GM23338 (cell line): ENCODE measurements at regions not wholly inside any gene's neighbourhood (a gene's known extent, or its start where the extent isn't known, plus 50 kb on each side); places are given as distances from the start of the nearest gene placed in this dataset.

ENCODE experiments used
- ATAC-seq: fragments of 200-7000 bp; cut with Tn5 transposase; 3 replicates; pipeline ENCODE4 v1.9.1; 2020
- DNase-seq: peaks from one replicate; pipeline ENCODE4 v3.0.0-alpha.2; 2015; ENCODE audit warnings: low spot score
- H2AFZ ChIP-seq: fragments of 200-600 bp; sonication (generic); 2 replicates; pipeline ENCODE4 v1.8.0; 2016; ENCODE audit warnings: antibody characterized with exemption, mild to moderate bottlenecking, moderate library complexity
- H3F3A ChIP-seq: fragments of 200-600 bp; sonication (generic); replicated peaks from 2 replicates; pipeline ENCODE4 v1.8.0; 2017; ENCODE audit warnings: antibody characterized with exemption, mixed run types, low read depth
- H3K27ac ChIP-seq: fragments of 200-600 bp; sonication (generic); 2 replicates; pipeline ENCODE4 v1.6.1; 2016; ENCODE audit warnings: low read depth
- H3K27me3 ChIP-seq: fragments of 200-600 bp; sonication (generic); 2 replicates; pipeline ENCODE4 v1.8.0; 2016; ENCODE audit warnings: mild to moderate bottlenecking, mixed run types, moderate library complexity; ENCODE audit not compliant: insufficient read depth
- H3K36me3 ChIP-seq: fragments of 200-600 bp; sonication (generic); 2 replicates; pipeline ENCODE4 v1.8.0; 2016; ENCODE audit warnings: mild to moderate bottlenecking; ENCODE audit not compliant: insufficient read depth
- H3K4me1 ChIP-seq: fragments of 200-600 bp; sonication (generic); 2 replicates; pipeline ENCODE4 v1.8.0; 2016; ENCODE audit warnings: mild to moderate bottlenecking, moderate library complexity; ENCODE audit not compliant: insufficient read depth
- H3K4me2 ChIP-seq: fragments of 200-600 bp; sonication (generic); 2 replicates; pipeline ENCODE4 v1.7.1; 2017; ENCODE audit warnings: mixed run types
- H3K4me3 ChIP-seq: fragments of 200-600 bp; sonication (generic); 2 replicates; pipeline ENCODE4 v1.6.1; 2016; ENCODE audit warnings: mixed run types
- H3K79me2 ChIP-seq: fragments of 200-600 bp; sonication (generic); replicated peaks from 2 replicates; pipeline ENCODE4 v1.8.0; 2017; ENCODE audit warnings: mild to moderate bottlenecking; ENCODE audit not compliant: insufficient read depth
- H3K9me2 ChIP-seq: fragments of 200-600 bp; sonication (generic); 2 replicates; pipeline ENCODE4 v1.8.0; 2017; ENCODE audit not compliant: insufficient read depth
- H4K20me1 ChIP-seq: fragments of 200-600 bp; sonication (generic); replicated peaks from 2 replicates; pipeline ENCODE4 v1.8.0; 2017; ENCODE audit warnings: mild to moderate bottlenecking; ENCODE audit not compliant: insufficient read depth
- H3K27ac Mint-ChIP-seq: 2 replicates; pipeline ENCODE4 v1.8.0; 2020; ENCODE audit warnings: inconsistent platforms, mild to moderate bottlenecking, moderate library complexity, mixed read lengths
- H3K27me3 Mint-ChIP-seq: 3 replicates; pipeline ENCODE4 v1.8.0; 2022; ENCODE audit warnings: low read depth, mild to moderate bottlenecking, moderate library complexity, mixed read lengths, inconsistent platforms; ENCODE audit not compliant: insufficient read depth, poor library complexity
- H3K36me3 Mint-ChIP-seq: 3 replicates; pipeline ENCODE4 v1.8.0; 2021; ENCODE audit warnings: low read depth, mild to moderate bottlenecking, inconsistent platforms, moderate library complexity, mixed read lengths
- H3K4me1 Mint-ChIP-seq: 3 replicates; pipeline ENCODE4 v1.8.0; 2020; ENCODE audit warnings: mild to moderate bottlenecking, inconsistent platforms, mixed read lengths
- H3K4me3 Mint-ChIP-seq: 3 replicates; pipeline ENCODE4 v1.8.0; 2021; ENCODE audit warnings: moderate library complexity, mild to moderate bottlenecking, inconsistent platforms, mixed read lengths
- H3K9me3 Mint-ChIP-seq: 3 replicates; pipeline ENCODE4 v1.8.0; 2020; ENCODE audit warnings: moderate library complexity, mild to moderate bottlenecking, inconsistent platforms, mixed read lengths
- CREB1 ChIP-seq: fragments of 250-450 bp; sonication (Bioruptor Pico); IDR thresholded peaks from 2 replicates; pipeline ENCODE4 v1.5.0; 2020; ENCODE audit warnings: low read depth, mild to moderate bottlenecking, moderate library complexity
- ETS1 ChIP-seq: IDR thresholded peaks from 2 replicates; pipeline ENCODE4 v1.6.1; 2016; ENCODE audit warnings: antibody characterized with exemption
- EZH2 ChIP-seq: fragments of 200-600 bp; sonication (generic); IDR thresholded peaks from one replicate; pipeline ENCODE4 v1.8.0; 2017; ENCODE audit warnings: antibody characterized with exemption, mild to moderate bottlenecking, low read depth; ENCODE audit not compliant: unreplicated experiment
- EZH2phosphoT487 ChIP-seq: fragments of 200-600 bp; sonication (generic); IDR thresholded peaks from one replicate; pipeline ENCODE4 v1.8.1; 2018; ENCODE audit warnings: antibody characterized with exemption; ENCODE audit not compliant: unreplicated experiment
- JUNB ChIP-seq: IDR thresholded peaks from one replicate; pipeline ENCODE4 v1.6.1; 2016; ENCODE audit warnings: antibody characterized with exemption; ENCODE audit not compliant: unreplicated experiment
- NANOG ChIP-seq: IDR thresholded peaks from 2 replicates; pipeline ENCODE4 v1.6.1; 2016; ENCODE audit warnings: antibody characterized with exemption, borderline replicate concordance
- POLR2AphosphoS5 ChIP-seq: IDR thresholded peaks from 2 replicates; pipeline ENCODE4 v1.6.1; 2016; ENCODE audit warnings: antibody characterized with exemption, low read depth
- STAT1 ChIP-seq: IDR thresholded peaks from one replicate; pipeline ENCODE4 v1.6.1; 2016; ENCODE audit warnings: antibody characterized with exemption; ENCODE audit not compliant: unreplicated experiment
- ZNF114 ChIP-seq: fragments of 250-450 bp; sonication (Bioruptor Pico); IDR thresholded peaks from 2 replicates; pipeline ENCODE4 v1.5.0; 2020; ENCODE audit warnings: mild to moderate bottlenecking, moderate library complexity
- ZNF331 ChIP-seq: fragments of 250-450 bp; sonication (Bioruptor Pico); IDR thresholded peaks from 2 replicates; pipeline ENCODE4 v1.5.0; 2020; ENCODE audit warnings: low read depth, mild to moderate bottlenecking, moderate library complexity
- TF ChIP-seq, protein P1 (sequence below): fragments of 250-450 bp; sonication (Bioruptor Pico); IDR thresholded peaks from 2 replicates; pipeline ENCODE4 v1.5.0; 2020; ENCODE audit warnings: mild to moderate bottlenecking, moderate library complexity
- TF ChIP-seq, protein P2 (sequence below), 2 experiments: fragments of 200-600 bp in 1 of 2; sonication (generic) in 1 of 2; conservative IDR thresholded peaks; 2 replicates each; pipeline versions ENCODE4 v1.5.1 to v1.6.1; 2016 to 2017; ENCODE audit warnings: antibody characterized with exemption in 2 of 2, low read depth in 2 of 2, mild to moderate bottlenecking in 2 of 2, moderate library complexity in 1 of 2
- TF ChIP-seq, protein P3 (sequence below): IDR thresholded peaks from one replicate; pipeline ENCODE4 v1.6.1; 2018; ENCODE audit warnings: antibody characterized with exemption; ENCODE audit not compliant: unreplicated experiment

DNA sequence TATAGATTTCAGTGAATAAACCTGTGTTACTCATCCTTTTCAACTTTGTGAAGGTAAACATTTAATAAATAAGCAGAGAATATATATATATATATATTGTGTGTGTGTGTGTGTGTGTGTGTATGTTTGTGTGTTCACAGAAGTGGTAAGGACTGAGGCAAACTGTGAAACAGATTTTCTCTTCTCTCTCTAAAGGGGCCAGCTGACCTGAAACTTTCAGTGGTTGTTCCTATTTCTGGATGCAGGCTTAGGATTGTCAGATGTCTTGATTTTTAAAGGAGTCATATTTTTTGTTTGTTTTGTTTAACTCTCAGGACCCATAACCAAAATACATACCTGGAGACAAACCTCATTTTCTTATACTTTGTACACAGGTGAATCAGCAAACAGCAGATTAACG is 714.9 kb upstream of the MEF2C start:
- Histone ChIP-seq H3K4me2 (no peak overlapping the region), H3K4me3 (no peak overlapping the region), H3K9me2 (no peaks in the 10 kb centered on the region), H3K27ac (no peak overlapping the region), H4K20me1 (no peaks in the 10 kb centered on the region), H3K27me3 (no peaks in the 10 kb centered on the region), H2AFZ (no peak overlapping the region; the same call in 1 of the 2 replicates), H3K4me1 (no peaks in the 10 kb centered on the region), H3K79me2 (no peaks in the 10 kb centered on the region), H3F3A (no peaks in the 10 kb centered on the region), H3K36me3 (no peaks in the 10 kb centered on the region)
- ATAC-seq (no peak), DNase-seq (no peak)
- Mint-ChIP-seq H3K4me3 (no peak overlapping the region), H3K9me3 (no peaks in the 10 kb centered on the region), H3K27ac (no peak overlapping the region), H3K4me1 (peaks cover 11% of the 10 kb centered on the region; the same call in 2 of the 3 replicates), H3K36me3 (no peaks in the 10 kb centered on the region), H3K27me3 (no peaks in the 10 kb centered on the region)
- TF ChIP-seq NANOG (no peak), EZH2phosphoT487 (no peak), STAT1 (no peak), ETS1 (no peak), CREB1 (CRISPR knock-in tag) (no peak), ZNF114 (CRISPR knock-in tag) (no peak), JUNB (no peak), POLR2AphosphoS5 (no peak), ZNF331 (CRISPR knock-in tag) (no peak), EZH2 (no peak)
- TF ChIP-seq, protein P1, sequence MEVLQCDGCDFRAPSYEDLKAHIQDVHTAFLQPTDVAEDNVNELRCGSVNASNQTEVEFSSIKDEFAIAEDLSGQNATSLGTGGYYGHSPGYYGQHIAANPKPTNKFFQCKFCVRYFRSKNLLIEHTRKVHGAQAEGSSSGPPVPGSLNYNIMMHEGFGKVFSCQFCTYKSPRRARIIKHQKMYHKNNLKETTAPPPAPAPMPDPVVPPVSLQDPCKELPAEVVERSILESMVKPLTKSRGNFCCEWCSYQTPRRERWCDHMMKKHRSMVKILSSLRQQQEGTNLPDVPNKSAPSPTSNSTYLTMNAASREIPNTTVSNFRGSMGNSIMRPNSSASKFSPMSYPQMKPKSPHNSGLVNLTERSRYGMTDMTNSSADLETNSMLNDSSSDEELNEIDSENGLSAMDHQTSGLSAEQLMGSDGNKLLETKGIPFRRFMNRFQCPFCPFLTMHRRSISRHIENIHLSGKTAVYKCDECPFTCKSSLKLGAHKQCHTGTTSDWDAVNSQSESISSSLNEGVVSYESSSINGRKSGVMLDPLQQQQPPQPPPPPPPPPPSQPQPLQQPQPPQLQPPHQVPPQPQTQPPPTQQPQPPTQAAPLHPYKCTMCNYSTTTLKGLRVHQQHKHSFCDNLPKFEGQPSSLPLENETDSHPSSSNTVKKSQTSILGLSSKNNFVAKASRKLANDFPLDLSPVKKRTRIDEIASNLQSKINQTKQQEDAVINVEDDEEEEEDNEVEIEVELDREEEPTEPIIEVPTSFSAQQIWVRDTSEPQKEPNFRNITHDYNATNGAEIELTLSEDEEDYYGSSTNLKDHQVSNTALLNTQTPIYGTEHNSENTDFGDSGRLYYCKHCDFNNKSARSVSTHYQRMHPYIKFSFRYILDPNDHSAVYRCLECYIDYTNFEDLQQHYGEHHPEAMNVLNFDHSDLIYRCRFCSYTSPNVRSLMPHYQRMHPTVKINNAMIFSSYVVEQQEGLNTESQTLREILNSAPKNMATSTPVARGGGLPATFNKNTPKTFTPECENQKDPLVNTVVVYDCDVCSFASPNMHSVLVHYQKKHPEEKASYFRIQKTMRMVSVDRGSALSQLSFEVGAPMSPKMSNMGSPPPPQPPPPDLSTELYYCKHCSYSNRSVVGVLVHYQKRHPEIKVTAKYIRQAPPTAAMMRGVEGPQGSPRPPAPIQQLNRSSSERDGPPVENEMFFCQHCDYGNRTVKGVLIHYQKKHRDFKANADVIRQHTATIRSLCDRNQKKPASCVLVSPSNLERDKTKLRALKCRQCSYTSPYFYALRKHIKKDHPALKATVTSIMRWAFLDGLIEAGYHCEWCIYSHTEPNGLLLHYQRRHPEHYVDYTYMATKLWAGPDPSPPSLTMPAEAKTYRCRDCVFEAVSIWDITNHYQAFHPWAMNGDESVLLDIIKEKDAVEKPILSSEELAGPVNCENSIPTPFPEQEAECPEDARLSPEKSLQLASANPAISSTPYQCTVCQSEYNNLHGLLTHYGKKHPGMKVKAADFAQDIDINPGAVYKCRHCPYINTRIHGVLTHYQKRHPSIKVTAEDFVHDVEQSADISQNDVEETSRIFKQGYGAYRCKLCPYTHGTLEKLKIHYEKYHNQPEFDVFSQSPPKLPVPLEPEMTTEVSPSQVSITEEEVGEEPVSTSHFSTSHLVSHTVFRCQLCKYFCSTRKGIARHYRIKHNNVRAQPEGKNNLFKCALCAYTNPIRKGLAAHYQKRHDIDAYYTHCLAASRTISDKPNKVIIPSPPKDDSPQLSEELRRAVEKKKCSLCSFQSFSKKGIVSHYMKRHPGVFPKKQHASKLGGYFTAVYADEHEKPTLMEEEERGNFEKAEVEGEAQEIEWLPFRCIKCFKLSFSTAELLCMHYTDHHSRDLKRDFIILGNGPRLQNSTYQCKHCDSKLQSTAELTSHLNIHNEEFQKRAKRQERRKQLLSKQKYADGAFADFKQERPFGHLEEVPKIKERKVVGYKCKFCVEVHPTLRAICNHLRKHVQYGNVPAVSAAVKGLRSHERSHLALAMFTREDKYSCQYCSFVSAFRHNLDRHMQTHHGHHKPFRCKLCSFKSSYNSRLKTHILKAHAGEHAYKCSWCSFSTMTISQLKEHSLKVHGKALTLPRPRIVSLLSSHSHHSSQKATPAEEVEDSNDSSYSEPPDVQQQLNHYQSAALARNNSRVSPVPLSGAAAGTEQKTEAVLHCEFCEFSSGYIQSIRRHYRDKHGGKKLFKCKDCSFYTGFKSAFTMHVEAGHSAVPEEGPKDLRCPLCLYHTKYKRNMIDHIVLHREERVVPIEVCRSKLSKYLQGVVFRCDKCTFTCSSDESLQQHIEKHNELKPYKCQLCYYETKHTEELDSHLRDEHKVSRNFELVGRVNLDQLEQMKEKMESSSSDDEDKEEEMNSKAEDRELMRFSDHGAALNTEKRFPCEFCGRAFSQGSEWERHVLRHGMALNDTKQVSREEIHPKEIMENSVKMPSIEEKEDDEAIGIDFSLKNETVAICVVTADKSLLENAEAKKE = no peak
- TF ChIP-seq, protein P2, sequence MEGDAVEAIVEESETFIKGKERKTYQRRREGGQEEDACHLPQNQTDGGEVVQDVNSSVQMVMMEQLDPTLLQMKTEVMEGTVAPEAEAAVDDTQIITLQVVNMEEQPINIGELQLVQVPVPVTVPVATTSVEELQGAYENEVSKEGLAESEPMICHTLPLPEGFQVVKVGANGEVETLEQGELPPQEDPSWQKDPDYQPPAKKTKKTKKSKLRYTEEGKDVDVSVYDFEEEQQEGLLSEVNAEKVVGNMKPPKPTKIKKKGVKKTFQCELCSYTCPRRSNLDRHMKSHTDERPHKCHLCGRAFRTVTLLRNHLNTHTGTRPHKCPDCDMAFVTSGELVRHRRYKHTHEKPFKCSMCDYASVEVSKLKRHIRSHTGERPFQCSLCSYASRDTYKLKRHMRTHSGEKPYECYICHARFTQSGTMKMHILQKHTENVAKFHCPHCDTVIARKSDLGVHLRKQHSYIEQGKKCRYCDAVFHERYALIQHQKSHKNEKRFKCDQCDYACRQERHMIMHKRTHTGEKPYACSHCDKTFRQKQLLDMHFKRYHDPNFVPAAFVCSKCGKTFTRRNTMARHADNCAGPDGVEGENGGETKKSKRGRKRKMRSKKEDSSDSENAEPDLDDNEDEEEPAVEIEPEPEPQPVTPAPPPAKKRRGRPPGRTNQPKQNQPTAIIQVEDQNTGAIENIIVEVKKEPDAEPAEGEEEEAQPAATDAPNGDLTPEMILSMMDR (conservative IDR thresholded peaks at IDR 0.05; ENCODE audit: low read depth in 2 of 2) = no peak
- TF ChIP-seq, protein P3, sequence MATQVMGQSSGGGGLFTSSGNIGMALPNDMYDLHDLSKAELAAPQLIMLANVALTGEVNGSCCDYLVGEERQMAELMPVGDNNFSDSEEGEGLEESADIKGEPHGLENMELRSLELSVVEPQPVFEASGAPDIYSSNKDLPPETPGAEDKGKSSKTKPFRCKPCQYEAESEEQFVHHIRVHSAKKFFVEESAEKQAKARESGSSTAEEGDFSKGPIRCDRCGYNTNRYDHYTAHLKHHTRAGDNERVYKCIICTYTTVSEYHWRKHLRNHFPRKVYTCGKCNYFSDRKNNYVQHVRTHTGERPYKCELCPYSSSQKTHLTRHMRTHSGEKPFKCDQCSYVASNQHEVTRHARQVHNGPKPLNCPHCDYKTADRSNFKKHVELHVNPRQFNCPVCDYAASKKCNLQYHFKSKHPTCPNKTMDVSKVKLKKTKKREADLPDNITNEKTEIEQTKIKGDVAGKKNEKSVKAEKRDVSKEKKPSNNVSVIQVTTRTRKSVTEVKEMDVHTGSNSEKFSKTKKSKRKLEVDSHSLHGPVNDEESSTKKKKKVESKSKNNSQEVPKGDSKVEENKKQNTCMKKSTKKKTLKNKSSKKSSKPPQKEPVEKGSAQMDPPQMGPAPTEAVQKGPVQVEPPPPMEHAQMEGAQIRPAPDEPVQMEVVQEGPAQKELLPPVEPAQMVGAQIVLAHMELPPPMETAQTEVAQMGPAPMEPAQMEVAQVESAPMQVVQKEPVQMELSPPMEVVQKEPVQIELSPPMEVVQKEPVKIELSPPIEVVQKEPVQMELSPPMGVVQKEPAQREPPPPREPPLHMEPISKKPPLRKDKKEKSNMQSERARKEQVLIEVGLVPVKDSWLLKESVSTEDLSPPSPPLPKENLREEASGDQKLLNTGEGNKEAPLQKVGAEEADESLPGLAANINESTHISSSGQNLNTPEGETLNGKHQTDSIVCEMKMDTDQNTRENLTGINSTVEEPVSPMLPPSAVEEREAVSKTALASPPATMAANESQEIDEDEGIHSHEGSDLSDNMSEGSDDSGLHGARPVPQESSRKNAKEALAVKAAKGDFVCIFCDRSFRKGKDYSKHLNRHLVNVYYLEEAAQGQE = no peak
